ENCODE measurements at regions not wholly inside any gene's neighbourhood (a gene's known extent, or its start where the extent isn't known, plus 50 kb on each side); places are given as distances from the start of the nearest gene placed in this dataset.

GRCh38 chr2:129302561-129303183 is 676.8 kb upstream of the RAB6C start:
- H3K4me3 ChIP-seq (ENCODE audit: low read depth, low read length), result no peak overlapping the region
- no peaks in the 10 kb centered on the region for H3K9me3 ChIP-seq
- Mint-ChIP-seq H3K27ac (ENCODE audit: unreplicated experiment) (no peak overlapping the region), H3K9me3 (ENCODE audit: unreplicated experiment) (no peaks in the 10 kb centered on the region), H3K36me3 (ENCODE audit: insufficient read depth, unreplicated experiment) (no peaks in the 10 kb centered on the region), H3K4me3 (ENCODE audit: unreplicated experiment) (no peak overlapping the region), H3K4me1 (ENCODE audit: low read depth, unreplicated experiment) (no peaks in the 10 kb centered on the region), H3K27me3 (ENCODE audit: insufficient read depth, unreplicated experiment) (peaks cover 26% of the 10 kb centered on the region)
- POLR2A ChIA-PET, result no interaction called here
- no peaks in the 10 kb centered on the region for H3K36me3 ChIP-seq (ENCODE audit: control insufficient read depth, insufficient read depth, low read length)
- TF ChIP-seq CTCF (IDR thresholded peaks at IDR 0.05; ENCODE audit: insufficient read depth in 1 of 2, low read depth in 1 of 2, low read length in 1 of 2, severe bottlenecking in 1 of 2, unreplicated experiment in 1 of 2), result no peak
- no peaks in the 10 kb centered on the region for H3K4me1 ChIP-seq
- DNase-seq, result no peak
- H3K27me3 ChIP-seq (replicated peaks; ENCODE audit: control insufficient read depth, insufficient read depth, low read length), result no peaks in the 10 kb centered on the region; the same call in 1 of the 2 replicates
- no TSS peak for BruUV-seq (replicated peaks)
- CTCF ChIA-PET, result no interaction called here
- intact Hi-C loops (cut with micrococcal nuclease; ENCODE audit: unreplicated experiment), result no loop called here

- DNase-seq, result no peak
- ChIA-PET CTCF (no interaction called here), POLR2A (no interaction called here)
- Histone ChIP-seq H3K36me3 (ENCODE audit: control insufficient read depth, insufficient read depth, low read length) (no peaks in the 10 kb centered on the region), H3K9me3 (no peaks in the 10 kb centered on the region), H3K4me3 (ENCODE audit: low read depth, low read length) (no peak overlapping the region), H3K4me1 (no peaks in the 10 kb centered on the region), H3K27me3 (replicated peaks; ENCODE audit: control insufficient read depth, insufficient read depth, low read length) (no peaks in the 10 kb centered on the region)
- Mint-ChIP-seq H3K9me3 (ENCODE audit: unreplicated experiment) (no peaks in the 10 kb centered on the region), H3K4me1 (ENCODE audit: low read depth, unreplicated experiment) (no peaks in the 10 kb centered on the region), H3K4me3 (ENCODE audit: unreplicated experiment) (no peak overlapping the region), H3K27me3 (ENCODE audit: insufficient read depth, unreplicated experiment) (peaks cover 4% of the 10 kb centered on the region), H3K27ac (ENCODE audit: unreplicated experiment) (no peak overlapping the region), H3K36me3 (ENCODE audit: insufficient read depth, unreplicated experiment) (no peaks in the 10 kb centered on the region)
- intact Hi-C loops (cut with micrococcal nuclease; ENCODE audit: unreplicated experiment), result no loop called here
- no TSS peak for BruUV-seq (replicated peaks)
- no peak for TF ChIP-seq CTCF (IDR thresholded peaks at IDR 0.05; ENCODE audit: insufficient read depth in 1 of 2, low read depth in 1 of 2, low read length in 1 of 2, severe bottlenecking in 1 of 2, unreplicated experiment in 1 of 2)
Observed at GRCh38 chr2:129314120-129314519, 665.3 kb upstream of the RAB6C start.

GRCh38 chr2:129318581-129319421 is 660.7 kb upstream of the RAB6C start:
- Mint-ChIP-seq H3K27me3 (ENCODE audit: insufficient read depth, unreplicated experiment) (peaks cover 13% of the 10 kb centered on the region), H3K9me3 (ENCODE audit: unreplicated experiment) (no peaks in the 10 kb centered on the region), H3K27ac (ENCODE audit: unreplicated experiment) (no peak overlapping the region), H3K4me3 (ENCODE audit: unreplicated experiment) (no peak overlapping the region), H3K36me3 (ENCODE audit: insufficient read depth, unreplicated experiment) (no peaks in the 10 kb centered on the region), H3K4me1 (ENCODE audit: low read depth, unreplicated experiment) (no peaks in the 10 kb centered on the region)
- no peaks in the 10 kb centered on the region for H3K27me3 ChIP-seq (replicated peaks; ENCODE audit: control insufficient read depth, insufficient read depth, low read length)
- no peak for DNase-seq
- TF ChIP-seq CTCF (IDR thresholded peaks at IDR 0.05; ENCODE audit: insufficient read depth in 1 of 2, low read depth in 1 of 2, low read length in 1 of 2, severe bottlenecking in 1 of 2, unreplicated experiment in 1 of 2), result no peak
- no peaks in the 10 kb centered on the region for H3K9me3 ChIP-seq
- ChIA-PET CTCF (no interaction called here), POLR2A (no interaction called here)
- no peaks in the 10 kb centered on the region for H3K4me1 ChIP-seq
- no peaks in the 10 kb centered on the region for H3K36me3 ChIP-seq (ENCODE audit: control insufficient read depth, insufficient read depth, low read length)
- H3K4me3 ChIP-seq (ENCODE audit: low read depth, low read length), result no peak overlapping the region
- intact Hi-C loops (cut with micrococcal nuclease; ENCODE audit: unreplicated experiment), result no loop called here
- no TSS peak for BruUV-seq (replicated peaks)

Data from Caco-2 (cell line).